ENCODE measurements at regions not wholly inside any gene's neighbourhood (a gene's known extent, or its start where the extent isn't known, plus 50 kb on each side); places are given as distances from the start of the nearest gene placed in this dataset.

- H3K9me3 ChIP-seq (ENCODE audit: low read depth, low read length), result no peaks in the 10 kb centered on the region
- no peak for DNase-seq (ENCODE audit: insufficient read length, low spot score, missing footprints)
- no peak overlapping the region for H3K4me3 ChIP-seq (ENCODE audit: insufficient read depth, low read length)
- no peaks in the 10 kb centered on the region for H3K79me2 ChIP-seq (ENCODE audit: insufficient read depth, low read length)
- H3K27ac ChIP-seq (ENCODE audit: low read depth, low read length), result no peak overlapping the region
- no peaks in the 10 kb centered on the region for H3K27me3 ChIP-seq (ENCODE audit: insufficient read depth, low read length)
- no peak overlapping the region for H3K4me2 ChIP-seq (ENCODE audit: insufficient read depth, low read length)
- peak overlapping the region; percentile 70 for H2AFZ ChIP-seq (ENCODE audit: low read length)
- no peaks in the 10 kb centered on the region for H4K20me1 ChIP-seq (ENCODE audit: insufficient read depth, low read length)
- no peak for TF ChIP-seq CTCF (IDR thresholded peaks at IDR 0.05; ENCODE audit: extremely low read depth, low read depth, low read length)
- H3K36me3 ChIP-seq (ENCODE audit: insufficient read depth, low read length), result no peaks in the 10 kb centered on the region
- H3K4me1 ChIP-seq (ENCODE audit: insufficient read depth, low read length), result no peaks in the 10 kb centered on the region
These were observed 148.7 kb downstream of the FCRL5 start for GRCh38 chr1:157403608-157404007.

GRCh38 chr1:157403203-157403602 is 149.1 kb downstream of the FCRL5 start:
- Histone ChIP-seq H3K4me2 (ENCODE audit: insufficient read depth, low read length) (no peak overlapping the region), H4K20me1 (ENCODE audit: insufficient read depth, low read length) (no peaks in the 10 kb centered on the region), H3K27ac (ENCODE audit: low read depth, low read length) (no peak overlapping the region), H3K4me1 (ENCODE audit: insufficient read depth, low read length) (no peaks in the 10 kb centered on the region), H3K79me2 (ENCODE audit: insufficient read depth, low read length) (no peaks in the 10 kb centered on the region), H3K36me3 (ENCODE audit: insufficient read depth, low read length) (no peaks in the 10 kb centered on the region), H3K27me3 (ENCODE audit: insufficient read depth, low read length) (no peaks in the 10 kb centered on the region), H2AFZ (ENCODE audit: low read length) (peak overlapping the region; percentile 70), H3K4me3 (ENCODE audit: insufficient read depth, low read length) (no peak overlapping the region), H3K9me3 (ENCODE audit: low read depth, low read length) (no peaks in the 10 kb centered on the region)
- peak; percentile 79 for DNase-seq (ENCODE audit: insufficient read length, low spot score, missing footprints)
- no peak for TF ChIP-seq CTCF (IDR thresholded peaks at IDR 0.05; ENCODE audit: extremely low read depth, low read depth, low read length)

GRCh38 chr1:157400766-157401165 is 151.5 kb downstream of the FCRL5 start:
- Histone ChIP-seq H3K9me3 (ENCODE audit: low read depth, low read length) (no peaks in the 10 kb centered on the region), H3K4me1 (ENCODE audit: insufficient read depth, low read length) (no peaks in the 10 kb centered on the region), H3K79me2 (ENCODE audit: insufficient read depth, low read length) (no peaks in the 10 kb centered on the region), H3K27ac (ENCODE audit: low read depth, low read length) (no peak overlapping the region), H2AFZ (ENCODE audit: low read length) (no peak overlapping the region), H3K36me3 (ENCODE audit: insufficient read depth, low read length) (no peaks in the 10 kb centered on the region), H3K4me3 (ENCODE audit: insufficient read depth, low read length) (no peak overlapping the region), H3K4me2 (ENCODE audit: insufficient read depth, low read length) (no peak overlapping the region), H4K20me1 (ENCODE audit: insufficient read depth, low read length) (no peaks in the 10 kb centered on the region), H3K27me3 (ENCODE audit: insufficient read depth, low read length) (no peaks in the 10 kb centered on the region)
- TF ChIP-seq CTCF (IDR thresholded peaks at IDR 0.05; ENCODE audit: extremely low read depth, low read depth, low read length), result no peak
- DNase-seq (ENCODE audit: insufficient read length, low spot score, missing footprints), result no peak

- Histone ChIP-seq H3K27ac (ENCODE audit: low read depth, low read length) (no peak overlapping the region), H3K9me3 (ENCODE audit: low read depth, low read length) (no peaks in the 10 kb centered on the region), H4K20me1 (ENCODE audit: insufficient read depth, low read length) (no peaks in the 10 kb centered on the region), H3K27me3 (ENCODE audit: insufficient read depth, low read length) (no peaks in the 10 kb centered on the region), H3K79me2 (ENCODE audit: insufficient read depth, low read length) (no peaks in the 10 kb centered on the region), H3K4me2 (ENCODE audit: insufficient read depth, low read length) (no peak overlapping the region), H3K4me3 (ENCODE audit: insufficient read depth, low read length) (no peak overlapping the region), H3K36me3 (ENCODE audit: insufficient read depth, low read length) (no peaks in the 10 kb centered on the region), H3K4me1 (ENCODE audit: insufficient read depth, low read length) (no peaks in the 10 kb centered on the region), H2AFZ (ENCODE audit: low read length) (no peak overlapping the region)
- no peak for TF ChIP-seq CTCF (IDR thresholded peaks at IDR 0.05; ENCODE audit: extremely low read depth, low read depth, low read length)
- no peak for DNase-seq (ENCODE audit: insufficient read length, low spot score, missing footprints)
These were observed 152.3 kb downstream of the FCRL5 start for GRCh38 chr1:157399984-157400382.
